ENCODE measurements at regions not wholly inside any gene's neighbourhood (a gene's known extent, or its start where the extent isn't known, plus 50 kb on each side); places are given as distances from the start of the nearest gene placed in this dataset.

DNA sequence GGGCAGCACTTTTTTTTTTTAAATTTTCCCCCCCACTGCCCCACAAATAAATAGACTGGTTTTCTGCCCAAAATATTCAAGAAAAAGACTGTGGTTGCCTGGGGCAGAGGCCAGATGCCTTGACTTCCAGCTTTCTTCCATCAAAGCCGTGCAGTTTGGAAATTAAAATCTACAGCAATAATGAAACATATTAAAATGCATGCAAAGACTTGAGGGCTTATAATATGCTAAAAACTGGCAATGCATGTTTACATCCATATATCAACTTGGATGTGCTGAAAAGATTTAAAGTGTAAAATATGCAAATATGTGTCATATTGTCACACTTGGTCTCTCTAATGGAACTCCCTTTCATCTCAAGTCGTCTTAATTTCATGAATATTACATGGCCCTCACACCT is 2036.2 kb upstream of the PIK3C3 start:
- POLR2A ChIA-PET (ENCODE audit: partially characterized antibody) = no interaction called here
- Histone ChIP-seq H3K27ac (ENCODE audit: low read depth, low read length) (no peak overlapping the region), H4K20me1 (replicated peaks in 1 of 2; ENCODE audit: control insufficient read depth in 1 of 2, insufficient read depth in 2 of 2, low read length in 2 of 2) (no peaks in the 10 kb centered on the region), H3K27me3 (replicated peaks in 1 of 4; ENCODE audit: control insufficient read depth in 3 of 4, extremely low read depth in 1 of 4, insufficient read depth in 3 of 4, low read length in 3 of 4) (no peaks in the 10 kb centered on the region), H2BK120ac (replicated peaks; ENCODE audit: low read depth, low read length) (no peak overlapping the region), H3K23me2 (ENCODE audit: low read depth, low read length) (no peaks in the 10 kb centered on the region), H2BK15ac (ENCODE audit: low read length) (no peak overlapping the region), H3K79me2 (ENCODE audit: control insufficient read depth in 1 of 2, insufficient read depth in 2 of 2, low read length in 2 of 2) (no peaks in the 10 kb centered on the region), H2AFZ (ENCODE audit: low read length) (no peak overlapping the region), H3K9ac (replicated peaks in 1 of 4; ENCODE audit: extremely low read depth in 1 of 4, low read depth in 3 of 4, low read length in 3 of 4) (no peak overlapping the region), H3K36me3 (ENCODE audit: control insufficient read depth in 2 of 4, insufficient read depth in 4 of 4, low read length in 3 of 4) (no peaks in the 10 kb centered on the region), H3K14ac (ENCODE audit: insufficient read length) (no peak overlapping the region), H3K79me1 (ENCODE audit: low read depth, low read length) (no peaks in the 10 kb centered on the region), H2BK5ac (ENCODE audit: low read depth, low read length) (no peak overlapping the region), H3K23ac (ENCODE audit: insufficient read length) (no peak overlapping the region), H3K4me2 (ENCODE audit: insufficient read depth in 1 of 2, low read depth in 2 of 2, low read length in 2 of 2) (no peak overlapping the region), H2AK5ac (ENCODE audit: low read depth, low read length) (no peak overlapping the region), H3K4me1 (replicated peaks in 1 of 4; ENCODE audit: control insufficient read depth in 3 of 4, insufficient read depth in 4 of 4, low read length in 3 of 4) (no peaks in the 10 kb centered on the region), H3K56ac (replicated peaks; ENCODE audit: insufficient read length, low read depth, low read length) (no peak overlapping the region), H3K9me3 (ENCODE audit: insufficient read depth in 2 of 2, low read depth in 1 of 2, low read length in 1 of 2) (no peaks in the 10 kb centered on the region), H2BK20ac (ENCODE audit: low read length) (no peak overlapping the region), H4K8ac (ENCODE audit: extremely low read depth, insufficient read depth, low read length) (no peak overlapping the region), H2BK12ac (ENCODE audit: low read depth, low read length) (no peak overlapping the region), H3K4me3 (ENCODE audit: extremely low read depth in 1 of 4, insufficient read depth in 2 of 4, low read depth in 3 of 4, low read length in 4 of 4) (no peak overlapping the region), H3K4ac (replicated peaks; ENCODE audit: insufficient read length, low read depth, low read length) (no peak overlapping the region), H3K18ac (ENCODE audit: extremely low read depth, low read length) (no peak overlapping the region), H4K5ac (ENCODE audit: insufficient read length, low read depth, low read length) (no peak overlapping the region), H4K91ac (replicated peaks; ENCODE audit: insufficient read length, low read length) (no peak overlapping the region)
- TF ChIP-seq SP4 (IDR thresholded peaks at IDR 0.05; ENCODE audit: low read length) = no peak
- no peak for TF ChIP-seq CBX5 (IDR thresholded peaks at IDR 0.05; ENCODE audit: low read depth, low read length)
- no peak for TF ChIP-seq CHD1 (IDR thresholded peaks at IDR 0.05; ENCODE audit: low read depth, low read length)
- no peak for FAIRE-seq
- 85% methylated on average over 2 of the region's 2 CpGs; no CpG with 5 or more reads in 1 of the 2 experiments for WGBS, 2 experiments (ENCODE audit: extremely low coverage in 1 of 2, insufficient coverage in 1 of 2, insufficient read length in 1 of 2, insufficient replicate concordance in 2 of 2, low coverage in 1 of 2, low lambda C conversion rate in 2 of 2, missing lambda C conversion rate in 1 of 2)
- CTCF ChIA-PET (ENCODE audit: partially characterized antibody) = interaction anchor here (0.6 to 0.8 kb wide), 2 partner anchors 78 to 183 kb away, joined by 3 read pairs; no protein-coding TSS in a partner anchor
- DNase-seq (ENCODE audit: low read depth in 1 of 2, low spot score in 2 of 2) = no peak

Data from H1 (cell line).